H1 (cell line): ENCODE measurements at regions not wholly inside any gene's neighbourhood (a gene's known extent, or its start where the extent isn't known, plus 50 kb on each side); places are given as distances from the start of the nearest gene placed in this dataset.

Experiments used
- CTCF ChIA-PET: fragments of 300-600 bp; sonication (Branson Sonifier 250); formaldehyde crosslinking; loops from one replicate; lab custom pipeline; 2021; ENCODE audit not compliant: partially characterized antibody; lab: Charles Lee
- POLR2A ChIA-PET: fragments of 300-600 bp; sonication (Branson Sonifier 250); formaldehyde crosslinking; loops from one replicate; lab custom pipeline; 2021; ENCODE audit warnings: inconsistent platforms; ENCODE audit not compliant: partially characterized antibody; lab: Charles Lee
- DNase-seq, 2 experiments: peaks; one replicate each; pipeline versions ENCODE4 v3.0.0 to v3.0.0-alpha.2; 2010 to 2022; ENCODE audit warnings: low spot score in 2 of 2, low read depth in 1 of 2, mixed read lengths in 1 of 2
- FAIRE-seq: peaks from 2 replicates; lab custom pipeline; 2011; peaks lifted over from hg19 to GRCh38; lab: Jason Lieb, UNC
- H2AFZ ChIP-seq: 2 replicates; pipeline ENCODE4 v1.8.1; 2012; ENCODE audit warnings: low read length, inconsistent platforms
- H2AK5ac ChIP-seq: 2 replicates; pipeline ENCODE4 v1.6.1; 2013; ENCODE audit warnings: low read depth, low read length
- H2BK120ac ChIP-seq: replicated peaks from 2 replicates; pipeline ENCODE3; 2013; ENCODE audit warnings: low read depth, low read length, inconsistent platforms
- H2BK12ac ChIP-seq: 2 replicates; pipeline ENCODE4 v1.6.1; 2013; ENCODE audit warnings: low read depth, low read length
- H2BK15ac ChIP-seq: 2 replicates; pipeline ENCODE4 v1.6.1; 2013; ENCODE audit warnings: low read length
- H2BK20ac ChIP-seq: 2 replicates; pipeline ENCODE4 v1.6.1; 2013; ENCODE audit warnings: low read length
- H2BK5ac ChIP-seq: 2 replicates; pipeline ENCODE4 v1.6.1; 2013; ENCODE audit warnings: low read depth, low read length
- H3K14ac ChIP-seq: 2 replicates; pipeline ENCODE4 v1.6.1; 2013; ENCODE audit warnings: inconsistent platforms; ENCODE audit not compliant: insufficient read length
- H3K18ac ChIP-seq: 2 replicates; pipeline ENCODE4 v1.6.1; 2013; ENCODE audit warnings: low read length; ENCODE audit errors: extremely low read depth
- H3K23ac ChIP-seq: 2 replicates; pipeline ENCODE4 v1.6.1; 2013; ENCODE audit warnings: inconsistent platforms; ENCODE audit not compliant: insufficient read length
- H3K23me2 ChIP-seq: 2 replicates; pipeline ENCODE4 v1.6.1; 2013; ENCODE audit warnings: low read depth, low read length
- H3K27ac ChIP-seq: 2 replicates; pipeline ENCODE4 v1.6.1; 2011; ENCODE audit warnings: low read depth, low read length, inconsistent platforms
- H3K27me3 ChIP-seq, 4 experiments: replicated peaks in 1 of 4; 1 replicate in 1 of 4; 2 replicates in 3 of 4; pipeline versions ENCODE4 v1.6.1 to v1.8.1; 2011 to 2013; ENCODE audit warnings: low read length in 3 of 4, mild to moderate bottlenecking in 3 of 4, inconsistent platforms in 2 of 4, mixed read lengths in 2 of 4, moderate library complexity in 1 of 4; ENCODE audit not compliant: control insufficient read depth in 3 of 4, insufficient read depth in 3 of 4; ENCODE audit errors: extremely low read depth in 1 of 4
- H3K36me3 ChIP-seq, 4 experiments: 2 replicates each; pipeline versions ENCODE4 v1.6.1 to v1.8.1; 2011 to 2013; ENCODE audit warnings: mild to moderate bottlenecking in 4 of 4, low read length in 3 of 4, moderate library complexity in 2 of 4, control low read depth in 1 of 4, inconsistent platforms in 1 of 4; ENCODE audit not compliant: insufficient read depth in 4 of 4, control insufficient read depth in 2 of 4
- H3K4ac ChIP-seq: replicated peaks from 2 replicates; pipeline ENCODE3; 2013; ENCODE audit warnings: low read length, low read depth, mixed read lengths, inconsistent platforms; ENCODE audit not compliant: insufficient read length
- H3K4me1 ChIP-seq, 4 experiments: replicated peaks in 1 of 4; 1 replicate in 1 of 4; 2 replicates in 3 of 4; pipeline versions ENCODE4 v1.6.1 to v1.8.1; 2011 to 2013; ENCODE audit warnings: low read length in 3 of 4, inconsistent platforms in 2 of 4, mixed read lengths in 1 of 4; ENCODE audit not compliant: insufficient read depth in 4 of 4, control insufficient read depth in 3 of 4
- H3K4me2 ChIP-seq, 2 experiments: 2 replicates each; pipeline versions ENCODE4 v1.6.1 to v1.8.1; 2011 to 2013; ENCODE audit warnings: low read depth in 2 of 2, low read length in 2 of 2, control low read depth in 1 of 2, inconsistent platforms in 1 of 2, mild to moderate bottlenecking in 1 of 2; ENCODE audit not compliant: insufficient read depth in 1 of 2
- H3K4me3 ChIP-seq, 4 experiments: fragments of 200-600, 300-600 bp in 1 of 4; sonication (generic), shearing (Covaris generic), sonication (Bioruptor Twin) in 1 of 4; 2 replicates each; pipeline versions ENCODE4 v1.5.1 to v1.8.1; 2011 to 2016; ENCODE audit warnings: low read length in 4 of 4, low read depth in 3 of 4, control low read depth in 2 of 4, inconsistent platforms in 2 of 4, mild to moderate bottlenecking in 2 of 4, mixed read lengths in 1 of 4, moderate library complexity in 1 of 4; ENCODE audit not compliant: insufficient read depth in 2 of 4; ENCODE audit errors: extremely low read depth in 1 of 4
- H3K56ac ChIP-seq: replicated peaks from 2 replicates; pipeline ENCODE3; 2013; ENCODE audit warnings: low read depth, mild to moderate bottlenecking, mixed read lengths, low read length, inconsistent platforms; ENCODE audit not compliant: insufficient read length
- H3K79me1 ChIP-seq: 2 replicates; pipeline ENCODE4 v1.6.1; 2013; ENCODE audit warnings: low read depth, low read length, control low read depth
- H3K79me2 ChIP-seq, 2 experiments: 2 replicates each; pipeline versions ENCODE4 v1.6.1 to v1.8.1; 2012 to 2013; ENCODE audit warnings: low read length in 2 of 2, mild to moderate bottlenecking in 2 of 2, inconsistent platforms in 1 of 2; ENCODE audit not compliant: insufficient read depth in 2 of 2, control insufficient read depth in 1 of 2
- H3K9ac ChIP-seq, 4 experiments: replicated peaks in 1 of 4; 1 replicate in 1 of 4; 2 replicates in 3 of 4; pipeline versions ENCODE4 v1.6.1 to v1.8.1; 2011 to 2013; ENCODE audit warnings: low read depth in 3 of 4, low read length in 3 of 4, control low read depth in 2 of 4, mild to moderate bottlenecking in 2 of 4, moderate library complexity in 2 of 4, inconsistent platforms in 1 of 4; ENCODE audit errors: extremely low read depth in 1 of 4
- H3K9me3 ChIP-seq, 2 experiments: 2 replicates each; pipeline versions ENCODE4 v1.6.1 to v1.8.1; 2012 to 2013; ENCODE audit warnings: mild to moderate bottlenecking in 2 of 2, moderate library complexity in 2 of 2, control low read depth in 1 of 2, inconsistent platforms in 1 of 2, low read depth in 1 of 2, low read length in 1 of 2, mixed read lengths in 1 of 2; ENCODE audit not compliant: insufficient read depth in 2 of 2
- H4K20me1 ChIP-seq, 2 experiments: replicated peaks in 1 of 2; 2 replicates each; pipeline versions ENCODE3 to v1.8.1; 2011 to 2013; ENCODE audit warnings: inconsistent platforms in 2 of 2, low read length in 2 of 2, mild to moderate bottlenecking in 1 of 2; ENCODE audit not compliant: insufficient read depth in 2 of 2, control insufficient read depth in 1 of 2
- H4K5ac ChIP-seq: 2 replicates; pipeline ENCODE4 v1.6.1; 2013; ENCODE audit warnings: low read length, low read depth, mixed read lengths, inconsistent platforms; ENCODE audit not compliant: insufficient read length
- H4K8ac ChIP-seq: 2 replicates; pipeline ENCODE4 v1.8.0; 2013; ENCODE audit warnings: mild to moderate bottlenecking, moderate library complexity, low read length, inconsistent platforms; ENCODE audit not compliant: insufficient read depth; ENCODE audit errors: extremely low read depth
- H4K91ac ChIP-seq: replicated peaks from 2 replicates; pipeline ENCODE3; 2013; ENCODE audit warnings: low read length, mixed read lengths, inconsistent platforms; ENCODE audit not compliant: insufficient read length
- JUND ChIP-seq: IDR thresholded peaks from 2 replicates; pipeline ENCODE4 v1.6.1; 2011; ENCODE audit warnings: mild to moderate bottlenecking, improper control_type of control experiment, low read length
- NRF1 ChIP-seq: IDR thresholded peaks from 2 replicates; pipeline ENCODE4 v1.6.1; 2011; ENCODE audit warnings: mild to moderate bottlenecking, low read depth, low read length, improper control_type of control experiment
- WGBS, 2 experiments: shearing (Covaris generic) in 1 of 2; methylation state at CpG; one replicate each; pipeline versions ENCODE4 v1.1.6 to v1.1.7; 2013 to 2015; ENCODE audit warnings: low lambda C conversion rate in 2 of 2, mixed read lengths in 2 of 2, inconsistent platforms in 1 of 2, low coverage in 1 of 2, missing lambda C conversion rate in 1 of 2; ENCODE audit not compliant: insufficient replicate concordance in 2 of 2, insufficient coverage in 1 of 2, insufficient read length in 1 of 2; ENCODE audit errors: extremely low coverage in 1 of 2, missing lambda C conversion rate in 1 of 2; 5-methylcytosine and 5-hydroxymethylcytosine counted together
- TF ChIP-seq, protein P1 (sequence below): IDR thresholded peaks from 2 replicates; pipeline ENCODE4 v1.6.1; 2012; ENCODE audit warnings: low read length, inconsistent platforms

DNA sequence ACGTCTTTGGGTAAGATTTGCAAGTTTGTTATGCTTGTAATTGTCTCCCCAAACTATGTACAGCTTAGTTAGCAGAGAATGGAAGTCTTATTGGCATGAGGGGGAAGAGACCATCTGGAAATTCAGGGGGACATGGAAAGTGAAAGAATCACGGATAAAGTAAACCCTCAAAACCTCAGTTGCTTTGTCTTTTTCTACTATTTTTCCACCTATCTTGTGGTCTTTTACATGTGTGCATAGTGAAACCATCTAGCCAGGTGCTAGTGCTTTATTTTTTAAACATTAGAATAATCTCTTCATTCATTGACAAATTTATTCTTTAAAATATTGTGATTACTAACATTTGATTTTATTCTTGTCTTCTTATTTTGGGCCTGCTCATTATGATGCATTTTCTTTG, 441.1 kb upstream of the RORB start:
- no peak overlapping the region for H2AFZ ChIP-seq
- no peak overlapping the region for H2BK12ac ChIP-seq
- 76% methylated on average over 2 of the region's 2 CpGs; no CpG with 5 or more reads in 1 of the 2 experiments for WGBS, 2 experiments
- H3K56ac ChIP-seq: no peak overlapping the region
- H2BK15ac ChIP-seq: no peak overlapping the region
- no peak overlapping the region for H4K5ac ChIP-seq
- H3K4ac ChIP-seq: no peak overlapping the region
- H3K36me3 ChIP-seq: peaks cover 0 to 9% (median 0%) of the 10 kb centered on the region in 4 experiments; a peak in 1 of 8 replicates
- no peaks in the 10 kb centered on the region for H3K9me3 ChIP-seq
- no peak overlapping the region for H3K27ac ChIP-seq
- H2BK20ac ChIP-seq: no peak overlapping the region
- no peaks in the 10 kb centered on the region for H3K27me3 ChIP-seq
- no peak overlapping the region for H3K14ac ChIP-seq
- H3K18ac ChIP-seq: no peak overlapping the region
- POLR2A ChIA-PET: interaction anchor here (0.6 kb wide), 1 partner anchor 389 kb away, joined by 3 read pairs; no protein-coding TSS in a partner anchor
- H3K23ac ChIP-seq: no peak overlapping the region
- no peak overlapping the region for H2AK5ac ChIP-seq
- H3K79me1 ChIP-seq: no peaks in the 10 kb centered on the region
- no peak overlapping the region for H3K4me3 ChIP-seq
- H2BK5ac ChIP-seq: no peak overlapping the region
- CTCF ChIA-PET: no interaction called here
- H4K8ac ChIP-seq: no peak overlapping the region
- no peaks in the 10 kb centered on the region for H3K4me1 ChIP-seq
- no peaks in the 10 kb centered on the region for H3K23me2 ChIP-seq
- H3K4me2 ChIP-seq: no peak overlapping the region
- H4K20me1 ChIP-seq: no peaks in the 10 kb centered on the region
- H4K91ac ChIP-seq: no peak overlapping the region
- no peak overlapping the region for H2BK120ac ChIP-seq
- no peaks in the 10 kb centered on the region for H3K79me2 ChIP-seq
- no peak for FAIRE-seq
- no peak overlapping the region for H3K9ac ChIP-seq
- no peak for DNase-seq
- TF ChIP-seq JUND: no peak
- TF ChIP-seq NRF1: no peak
- TF ChIP-seq, protein P1, sequence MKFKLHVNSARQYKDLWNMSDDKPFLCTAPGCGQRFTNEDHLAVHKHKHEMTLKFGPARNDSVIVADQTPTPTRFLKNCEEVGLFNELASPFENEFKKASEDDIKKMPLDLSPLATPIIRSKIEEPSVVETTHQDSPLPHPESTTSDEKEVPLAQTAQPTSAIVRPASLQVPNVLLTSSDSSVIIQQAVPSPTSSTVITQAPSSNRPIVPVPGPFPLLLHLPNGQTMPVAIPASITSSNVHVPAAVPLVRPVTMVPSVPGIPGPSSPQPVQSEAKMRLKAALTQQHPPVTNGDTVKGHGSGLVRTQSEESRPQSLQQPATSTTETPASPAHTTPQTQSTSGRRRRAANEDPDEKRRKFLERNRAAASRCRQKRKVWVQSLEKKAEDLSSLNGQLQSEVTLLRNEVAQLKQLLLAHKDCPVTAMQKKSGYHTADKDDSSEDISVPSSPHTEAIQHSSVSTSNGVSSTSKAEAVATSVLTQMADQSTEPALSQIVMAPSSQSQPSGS: no peak
